HG03342 (cell line): ENCODE measurements at regions not wholly inside any gene's neighbourhood (a gene's known extent, or its start where the extent isn't known, plus 50 kb on each side); places are given as distances from the start of the nearest gene placed in this dataset.

Source experiments
- ATAC-seq: cut with Tn5 transposase; IDR thresholded peaks from one replicate; pipeline ENCODE4 v1.9.1; 2021; ENCODE audit warnings: mild to moderate bottlenecking, moderate library complexity; ENCODE audit not compliant: unreplicated experiment

DNA sequence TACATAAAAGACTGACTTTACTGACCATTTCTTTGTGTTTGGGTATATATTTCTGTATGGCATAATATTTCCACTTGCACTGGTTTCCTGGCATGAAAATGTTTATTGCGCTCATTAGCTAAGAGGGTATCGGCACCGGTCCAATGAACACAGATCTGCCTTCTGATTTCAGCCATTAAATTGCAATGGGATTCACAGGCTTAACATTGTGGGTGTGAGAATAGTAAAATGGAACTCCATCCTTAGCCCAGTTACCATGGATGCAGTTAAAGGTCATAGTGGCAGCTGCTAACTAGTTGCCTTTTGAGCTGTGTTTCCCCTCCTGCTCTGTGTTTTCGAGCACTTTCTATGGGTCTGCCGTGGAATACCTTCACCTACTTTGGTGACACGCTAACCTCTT lies 352.6 kb upstream of the POU3F3 start:
- ATAC-seq = no peak

DNA sequence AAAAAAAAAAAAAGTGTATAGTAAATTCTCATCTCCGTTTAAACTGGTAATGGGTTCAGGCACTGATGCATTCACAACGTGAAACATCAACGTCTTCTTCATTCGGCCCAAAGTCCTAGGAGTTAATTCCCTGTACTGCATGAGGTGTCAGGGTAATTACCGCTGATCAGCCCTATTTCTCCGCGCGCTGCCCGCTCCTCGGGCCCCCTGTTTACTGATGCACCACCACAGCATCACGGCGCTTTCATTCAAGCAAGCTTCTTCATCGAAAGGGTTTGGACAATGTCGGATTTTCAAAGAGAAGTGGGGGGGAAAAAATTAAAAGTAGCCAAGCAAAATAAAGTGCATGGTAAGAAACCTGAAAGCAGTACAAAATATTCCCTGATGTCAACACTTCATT lies 352.0 kb upstream of the POU3F3 start:
- no peak for ATAC-seq

DNA sequence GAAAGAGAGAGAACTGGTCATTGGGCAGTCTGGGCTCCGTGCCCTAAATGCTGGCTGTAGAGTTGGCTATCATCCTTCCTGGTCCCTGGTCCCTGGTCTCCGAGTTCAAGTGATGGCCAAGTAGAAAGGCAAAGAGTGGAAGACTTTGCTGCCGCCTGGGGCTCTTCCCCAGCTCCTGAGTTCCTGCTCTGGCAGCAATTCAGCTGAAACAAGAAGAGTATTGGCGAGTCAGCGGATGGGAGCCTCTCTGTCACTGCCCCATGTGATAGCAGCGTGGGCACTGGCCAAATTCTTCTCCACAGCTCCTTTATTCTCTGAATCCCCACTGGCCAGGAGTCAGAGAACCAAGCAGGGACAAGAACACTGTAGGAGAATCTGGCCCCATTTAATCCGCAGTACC lies 351.0 kb upstream of the POU3F3 start:
- ATAC-seq = no peak

DNA sequence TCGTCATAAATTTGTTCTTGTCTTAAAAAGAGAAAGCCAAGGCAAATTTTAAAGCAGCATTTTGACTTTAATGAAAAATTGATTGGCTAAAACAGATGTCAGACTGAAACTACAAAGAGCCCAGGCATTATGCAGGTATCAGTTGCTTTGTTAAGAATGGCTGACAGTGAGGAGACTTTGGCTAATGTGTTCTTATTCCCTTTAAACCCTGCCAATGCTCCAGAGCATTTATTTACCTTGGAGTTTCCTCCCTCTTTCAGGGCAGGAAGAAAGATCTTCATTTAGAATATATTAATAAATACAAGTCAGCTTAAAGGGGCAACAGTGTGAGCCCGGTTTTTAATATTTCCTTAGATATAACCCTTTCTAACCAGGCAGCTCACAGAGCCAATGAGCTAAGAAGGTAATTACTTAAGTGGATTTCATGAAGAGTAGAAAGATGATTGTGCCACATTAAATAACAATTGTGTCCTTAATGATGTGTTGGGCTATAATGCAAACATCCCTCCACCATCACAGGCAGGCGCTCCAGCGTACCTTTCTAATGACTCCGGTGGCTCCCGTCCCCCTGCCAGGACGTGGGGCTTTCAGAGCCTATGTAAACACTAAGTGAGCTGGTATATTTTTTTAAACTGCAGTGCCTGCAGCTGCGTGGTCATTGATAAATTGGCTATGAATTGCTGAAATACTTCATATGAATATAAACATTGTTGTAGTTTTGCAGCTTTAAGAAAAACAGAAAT lies 349.4 kb upstream of the POU3F3 start:
- no peak for ATAC-seq

DNA sequence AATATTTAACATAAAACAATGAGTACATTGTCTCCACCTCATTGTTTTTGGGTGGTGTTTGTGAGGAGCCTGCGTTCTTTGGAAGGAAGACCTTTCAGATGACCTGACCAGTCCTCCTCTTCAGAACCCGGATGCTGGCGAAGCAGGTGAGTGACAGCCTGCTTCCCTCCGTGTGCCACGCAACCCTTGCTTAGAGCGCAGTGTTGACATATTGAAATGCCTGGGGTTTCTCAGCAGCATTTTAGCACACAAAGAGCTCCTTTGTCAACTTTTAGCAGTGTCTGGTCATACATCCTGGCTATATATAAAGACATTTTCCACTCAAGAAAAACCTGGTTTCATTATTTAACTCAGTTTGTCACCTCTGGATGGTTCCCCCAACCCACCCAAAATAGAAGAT lies 335.7 kb upstream of the POU3F3 start:
- ATAC-seq = no peak

DNA sequence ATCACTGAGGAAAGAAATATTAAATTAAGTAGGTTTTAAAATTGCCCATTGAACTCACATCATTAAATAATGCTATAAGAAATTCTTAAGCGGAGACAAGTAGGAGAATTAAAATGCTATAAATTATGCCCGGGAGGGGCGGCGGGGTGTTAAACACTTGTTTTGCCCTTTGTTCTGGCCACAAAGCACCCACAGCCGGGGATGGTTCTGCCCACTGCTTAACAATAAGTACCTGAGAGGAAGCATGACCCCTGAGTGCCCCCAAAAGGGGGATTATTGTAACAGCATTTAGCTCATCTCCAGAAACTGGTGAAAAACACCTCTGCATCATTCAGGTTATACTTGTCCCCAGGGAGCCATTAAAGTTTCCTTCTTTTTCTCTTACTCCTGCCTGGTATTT lies 332.7 kb upstream of the POU3F3 start:
- ATAC-seq = no peak

DNA sequence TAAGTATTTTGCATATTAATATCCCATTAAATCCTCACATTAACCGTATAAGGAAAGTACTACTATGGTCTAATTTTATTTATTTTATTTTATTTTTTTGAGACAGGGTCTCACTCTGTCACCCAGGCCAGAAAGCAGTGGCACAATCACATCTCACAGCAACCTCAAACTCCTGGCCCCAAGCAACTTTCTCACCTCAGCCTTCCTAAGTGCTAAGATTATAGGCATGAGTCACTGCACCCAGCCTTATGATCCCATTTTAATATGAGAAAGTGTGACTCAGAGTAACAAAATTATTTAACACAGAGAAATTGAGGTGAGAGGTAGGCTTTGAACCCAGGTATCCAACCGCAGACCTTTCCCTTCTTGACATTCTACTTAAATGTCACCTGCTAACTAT lies 330.0 kb upstream of the POU3F3 start:
- ATAC-seq = no peak

DNA sequence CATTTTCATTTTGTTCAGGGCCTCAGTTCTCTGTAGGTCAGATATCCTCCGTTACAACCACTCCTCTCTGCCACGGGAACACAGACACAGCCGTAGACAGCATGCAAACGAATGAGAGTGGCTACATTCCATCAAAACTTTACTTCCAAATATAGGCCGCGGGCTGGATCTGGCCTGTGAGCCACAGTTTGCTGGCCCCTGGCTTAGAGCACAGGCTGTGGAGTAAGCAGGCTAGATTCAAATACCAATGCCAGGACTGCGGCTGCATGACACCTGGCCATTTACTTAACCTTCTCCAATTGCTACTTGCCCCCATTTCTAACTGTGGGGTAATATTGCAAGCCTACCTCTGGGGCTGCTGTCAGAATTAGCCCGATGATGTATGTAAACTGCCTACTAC lies 325.8 kb upstream of the POU3F3 start:
- ATAC-seq = no peak

DNA sequence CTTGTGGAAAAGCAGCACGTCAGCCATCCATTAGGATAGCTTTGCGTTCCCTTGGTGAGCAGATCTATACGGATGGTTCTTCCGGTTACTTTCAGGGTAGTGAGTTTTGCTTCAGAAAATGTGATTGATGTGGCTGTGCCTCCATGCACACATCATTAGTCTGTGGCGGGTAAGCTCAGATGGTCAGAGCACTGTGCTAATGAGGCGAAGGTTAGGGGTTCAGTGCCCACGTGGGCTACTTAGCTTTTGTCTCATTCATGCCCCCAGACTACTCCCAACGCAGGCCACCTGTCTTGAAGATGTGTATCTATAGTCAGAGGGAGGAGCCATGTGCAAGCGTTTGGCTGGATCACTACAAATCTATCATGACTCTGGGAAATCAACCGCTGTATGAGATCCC lies 322.8 kb upstream of the POU3F3 start:
- ATAC-seq = no peak

DNA sequence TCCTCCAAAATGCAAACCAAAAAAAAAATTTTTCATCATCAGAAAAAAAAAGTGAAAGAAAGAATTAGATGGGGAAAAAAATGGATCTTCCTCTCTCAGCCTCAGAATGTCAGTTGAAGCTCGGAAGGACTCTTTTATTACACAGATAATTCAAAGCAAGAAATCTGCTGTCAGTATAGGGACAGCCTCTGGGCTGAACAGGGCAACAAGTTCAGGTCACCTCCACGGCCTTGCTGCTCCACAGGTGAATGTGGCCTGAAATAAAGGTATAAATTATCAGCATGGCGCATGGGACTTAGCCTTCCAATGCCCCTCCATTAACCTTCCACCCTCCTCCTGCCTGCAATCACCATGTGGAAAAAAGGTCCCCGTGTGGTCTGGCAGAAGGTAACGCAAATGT lies 316.8 kb upstream of the POU3F3 start:
- ATAC-seq = no peak

DNA sequence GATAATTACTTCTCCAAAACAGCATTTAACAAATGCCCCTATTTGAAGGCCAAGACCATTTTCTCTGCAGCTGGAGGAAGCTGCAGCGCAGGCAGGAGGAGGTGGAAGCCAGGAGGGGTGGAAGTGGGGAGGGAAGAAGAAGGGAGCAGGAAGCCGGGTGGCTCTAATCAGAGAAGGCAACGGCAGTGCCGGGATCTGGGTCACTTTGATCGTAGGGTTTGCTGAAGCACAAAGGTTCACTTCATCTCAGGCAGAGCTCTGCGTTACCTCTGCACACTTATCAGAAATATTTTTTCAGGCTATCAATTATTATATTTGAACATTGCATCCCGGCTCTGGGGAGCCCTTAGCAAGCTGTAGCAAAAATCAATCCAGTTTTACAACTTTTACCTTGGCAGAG lies 315.8 kb upstream of the POU3F3 start:
- no peak for ATAC-seq

DNA sequence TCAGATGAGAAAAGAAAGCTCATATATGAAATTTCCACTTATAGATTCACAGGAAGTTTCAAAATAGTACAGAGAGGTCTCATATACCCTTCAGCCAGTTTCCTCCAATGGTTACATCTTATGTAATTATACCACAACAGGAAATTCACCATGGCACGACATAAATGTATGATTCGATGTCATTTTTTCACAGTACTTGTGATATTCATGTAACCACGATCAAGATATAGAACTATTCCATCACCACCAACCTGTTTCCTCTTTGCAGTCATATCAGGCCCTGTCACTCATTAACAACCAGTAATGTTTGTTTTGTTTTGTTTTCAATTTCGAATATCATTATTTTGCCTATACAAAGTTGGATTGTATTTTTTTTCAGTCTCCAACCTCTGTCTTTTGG lies 314.3 kb upstream of the POU3F3 start:
- no peak for ATAC-seq

DNA sequence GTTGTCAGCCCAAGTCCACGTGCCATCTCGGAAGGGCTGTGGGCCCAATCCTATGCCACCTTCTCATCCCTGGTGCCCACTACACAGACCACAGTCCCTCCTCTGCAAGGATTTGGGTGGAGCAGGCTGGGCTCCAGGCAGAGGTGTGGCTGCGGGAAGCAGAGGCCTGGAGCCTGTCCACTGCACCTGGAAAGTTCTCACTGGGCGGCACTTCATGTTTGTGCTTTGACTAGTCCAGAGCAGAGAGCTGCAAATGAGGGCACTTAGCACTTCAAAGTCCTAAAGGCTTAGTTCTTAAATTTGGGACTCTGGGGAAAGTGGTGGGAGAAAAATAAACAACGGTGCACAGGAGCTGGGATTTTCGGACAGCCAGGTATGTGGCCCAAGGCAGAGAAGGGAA lies 308.9 kb upstream of the POU3F3 start:
- no peak for ATAC-seq

DNA sequence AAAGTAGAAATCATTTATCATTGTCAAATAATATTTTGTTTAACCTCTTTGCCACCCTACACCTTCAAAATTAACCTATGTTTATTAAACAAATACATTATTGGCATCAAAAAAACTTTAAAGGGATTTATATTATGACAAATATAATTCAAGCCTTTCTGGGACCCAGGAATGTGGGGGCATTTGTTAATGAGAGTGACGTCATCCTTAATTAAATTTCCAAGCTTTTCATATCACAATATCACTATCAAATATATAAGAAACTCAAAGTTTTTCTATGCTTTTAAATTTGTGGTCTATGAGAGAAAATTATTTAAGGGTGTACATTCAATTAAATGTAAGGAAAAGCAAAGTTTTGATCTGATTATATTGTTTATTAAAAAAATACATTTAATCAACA lies 307.4 kb upstream of the POU3F3 start:
- ATAC-seq = no peak

DNA sequence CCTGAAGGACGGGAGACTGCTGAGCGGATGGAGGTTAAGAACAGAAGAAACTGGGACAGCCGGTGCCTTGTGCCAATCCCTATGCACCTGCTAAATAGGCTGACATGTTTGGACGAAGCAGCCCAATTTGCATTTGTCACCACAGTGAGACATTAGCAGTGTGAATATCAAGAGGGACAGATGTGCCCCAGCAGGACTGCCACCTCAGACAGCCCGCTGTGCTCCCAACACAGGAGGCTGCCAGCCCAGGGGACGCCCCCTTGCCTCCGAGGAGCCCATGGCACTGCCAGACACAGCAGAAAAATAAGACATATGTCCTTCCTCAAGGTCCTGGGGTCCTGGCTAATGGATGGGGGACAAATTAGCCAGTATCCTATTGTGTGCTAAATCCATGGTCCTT lies 306.7 kb upstream of the POU3F3 start:
- ATAC-seq = no peak

DNA sequence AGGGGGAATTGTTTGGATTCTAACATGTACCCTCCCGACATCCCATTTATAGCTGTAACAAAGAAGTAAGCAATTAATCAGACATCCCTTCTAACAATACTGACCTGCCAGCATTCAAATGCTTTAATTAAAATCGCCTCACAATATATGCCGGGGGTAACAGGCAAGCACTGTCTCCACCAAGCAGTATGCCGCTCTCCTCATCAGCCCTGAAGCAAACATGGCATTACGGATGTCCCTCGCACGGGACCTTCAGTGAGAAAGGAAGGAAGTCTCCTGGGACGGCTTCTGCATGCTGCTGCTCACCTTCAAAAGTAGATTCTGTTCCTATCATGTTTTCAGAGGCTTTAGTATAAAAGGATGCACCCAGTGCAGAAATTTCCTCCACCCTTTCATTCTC lies 292.7 kb upstream of the POU3F3 start:
- no peak for ATAC-seq

DNA sequence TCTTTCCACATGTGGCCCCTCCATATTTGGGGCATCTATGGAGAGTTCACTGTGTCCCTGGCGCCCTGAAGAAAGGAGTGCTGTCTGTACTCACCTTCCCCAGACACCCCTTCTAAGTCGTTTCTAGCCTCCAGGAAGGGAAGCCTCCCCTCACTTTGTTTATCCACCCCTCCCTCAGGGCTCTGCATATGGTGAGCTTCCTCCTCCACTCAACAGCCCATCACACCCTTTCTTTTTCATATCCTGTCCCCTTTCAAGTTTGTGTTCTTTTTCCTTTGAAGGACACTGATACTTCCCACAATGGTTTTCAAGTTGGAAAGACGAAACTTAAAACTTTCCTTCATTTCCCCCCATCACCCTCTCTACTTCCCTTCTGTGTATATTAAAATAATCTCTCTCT lies 291.4 kb upstream of the POU3F3 start:
- ATAC-seq = no peak

DNA sequence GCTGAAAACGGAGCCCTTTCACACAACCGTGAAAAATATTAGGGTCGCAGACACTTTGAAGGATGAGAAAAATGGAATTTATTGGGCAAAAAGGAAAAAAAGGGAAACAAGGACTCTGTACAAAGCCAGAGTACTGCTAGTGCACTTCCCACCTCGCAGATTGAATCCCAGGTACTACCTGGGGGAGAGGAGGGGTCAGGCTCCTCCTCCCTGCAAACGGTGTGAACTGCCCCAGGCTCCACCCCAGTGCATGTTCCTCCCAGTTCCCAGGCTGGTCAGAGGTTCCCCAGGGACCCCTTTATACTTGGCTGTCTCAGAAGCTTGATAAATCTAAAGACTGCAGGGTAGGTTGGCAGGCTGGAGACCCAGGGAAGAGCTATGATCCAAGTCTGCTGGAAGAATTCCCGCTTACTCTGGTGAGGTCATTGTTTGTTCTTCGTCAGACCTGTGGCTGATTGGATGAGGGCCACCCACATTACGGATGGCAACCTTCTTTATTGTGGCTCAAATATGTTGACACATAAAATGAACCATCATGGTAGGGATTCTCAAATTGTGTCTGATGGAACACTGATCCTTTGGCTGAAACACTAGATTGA lies 290.4 kb upstream of the POU3F3 start:
- no peak for ATAC-seq

DNA sequence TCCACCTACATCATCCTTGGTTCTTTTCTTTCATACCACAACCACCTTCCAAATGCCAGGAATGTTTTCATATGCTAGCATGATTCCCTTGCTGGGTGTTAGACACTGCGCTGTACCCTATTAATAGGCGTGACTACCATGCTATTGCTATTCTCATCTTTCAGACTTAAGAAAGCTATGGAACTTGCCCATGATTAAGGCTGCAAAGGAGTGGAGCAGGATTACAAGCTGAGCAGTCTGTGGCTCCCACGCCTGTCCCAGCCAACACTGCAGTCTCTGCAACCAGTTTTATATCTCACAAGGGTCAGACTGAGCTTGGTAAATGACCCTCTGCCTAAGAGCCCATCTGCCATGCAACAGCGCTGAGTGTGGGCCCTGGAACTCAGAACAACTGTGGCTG lies 285.7 kb upstream of the POU3F3 start:
- no peak for ATAC-seq

DNA sequence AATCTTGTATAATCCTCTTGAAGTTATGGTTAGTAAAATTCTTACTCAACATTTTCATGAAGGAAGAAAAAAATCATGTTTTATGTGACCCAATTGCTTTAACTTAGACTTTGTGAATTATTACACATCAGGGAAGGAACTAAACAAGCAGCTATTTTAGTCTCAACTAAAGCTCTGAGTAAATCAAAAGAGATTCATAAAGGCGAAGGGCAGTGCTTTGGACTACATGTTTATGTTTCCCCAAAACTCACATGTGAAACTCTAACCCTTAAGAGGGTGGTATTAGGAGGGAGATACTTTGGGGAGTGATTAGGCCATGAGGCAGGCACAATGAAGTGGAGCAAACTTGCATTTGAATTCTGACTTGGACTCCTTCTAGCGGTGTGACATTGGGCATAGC lies 283.7 kb upstream of the POU3F3 start:
- no peak for ATAC-seq

DNA sequence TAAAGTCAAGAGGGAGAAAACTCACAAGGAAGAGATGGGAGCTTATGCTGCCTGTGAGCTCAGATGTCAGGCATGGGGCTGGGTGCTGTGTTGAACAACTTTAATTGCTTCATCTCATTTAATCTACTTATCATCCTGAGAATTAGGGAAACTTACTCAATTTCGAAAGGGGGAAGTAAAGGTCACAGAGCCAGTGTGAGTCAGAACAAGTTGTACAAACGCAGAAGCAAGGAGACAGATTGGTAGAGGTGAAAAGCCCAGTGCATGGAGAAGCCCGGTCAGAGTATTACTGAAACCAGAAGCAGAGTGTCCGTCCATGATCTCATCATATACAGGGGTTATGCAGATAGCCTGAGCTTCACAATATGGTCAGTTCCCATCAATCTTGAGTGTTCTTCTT lies 281.1 kb upstream of the POU3F3 start:
- ATAC-seq = no peak

DNA sequence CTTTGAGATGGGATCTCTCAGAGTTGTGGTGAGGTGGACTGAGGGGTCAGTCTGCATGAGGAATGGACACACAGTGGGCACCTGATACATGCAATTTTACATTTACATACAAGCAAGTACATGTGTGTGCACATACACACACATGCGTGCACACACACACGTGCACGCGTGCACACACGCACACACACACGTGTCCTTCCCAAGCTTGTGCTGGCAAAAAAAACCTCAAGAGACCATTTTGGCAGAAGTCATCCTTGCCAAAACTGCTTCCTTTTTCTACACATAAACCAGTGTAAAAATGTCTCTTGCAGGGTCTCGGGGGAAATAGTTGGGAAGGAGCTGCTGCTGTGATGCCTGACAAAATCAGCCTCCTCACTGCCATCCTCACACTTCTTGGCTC lies 279.5 kb upstream of the POU3F3 start:
- ATAC-seq = no peak

DNA sequence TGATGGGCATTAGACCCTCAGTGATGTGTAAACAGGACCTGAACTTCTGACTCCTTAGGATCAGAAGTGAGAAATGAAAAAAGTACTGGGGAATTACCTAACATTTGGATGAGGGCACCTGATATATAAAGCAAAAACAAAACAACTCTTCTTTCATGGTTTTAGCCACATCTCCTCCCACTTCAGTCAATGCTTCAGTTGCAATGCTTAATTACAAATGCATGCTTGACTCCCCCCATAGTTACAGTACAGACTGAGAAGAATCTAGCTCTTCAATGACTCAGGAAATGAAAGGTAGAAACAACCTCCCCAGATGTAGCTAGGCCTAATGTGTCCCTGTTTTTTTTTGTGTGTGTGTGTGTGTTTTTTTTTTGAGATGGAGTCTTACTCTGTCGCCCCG lies 276.8 kb upstream of the POU3F3 start:
- ATAC-seq = peak; percentile 56
